HG02588 (cell line): ENCODE measurements at regions not wholly inside any gene's neighbourhood (a gene's known extent, or its start where the extent isn't known, plus 50 kb on each side); places are given as distances from the start of the nearest gene placed in this dataset.
"Not testable (repeated sequence)": the region's sequence is repeated elsewhere in the genome, so short reads cannot be mapped to it uniquely, and the experiment has no call there.

ENCODE experiments used
- ATAC-seq: cut with Tn5 transposase; IDR thresholded peaks from one replicate; pipeline ENCODE4 v1.9.1; 2021; ENCODE audit warnings: mild to moderate bottlenecking, moderate library complexity; ENCODE audit not compliant: unreplicated experiment

- no peak for ATAC-seq
Observed at GRCh38 chr1:184889166-184889565, 85.1 kb downstream of the NIBAN1 start.

DNA sequence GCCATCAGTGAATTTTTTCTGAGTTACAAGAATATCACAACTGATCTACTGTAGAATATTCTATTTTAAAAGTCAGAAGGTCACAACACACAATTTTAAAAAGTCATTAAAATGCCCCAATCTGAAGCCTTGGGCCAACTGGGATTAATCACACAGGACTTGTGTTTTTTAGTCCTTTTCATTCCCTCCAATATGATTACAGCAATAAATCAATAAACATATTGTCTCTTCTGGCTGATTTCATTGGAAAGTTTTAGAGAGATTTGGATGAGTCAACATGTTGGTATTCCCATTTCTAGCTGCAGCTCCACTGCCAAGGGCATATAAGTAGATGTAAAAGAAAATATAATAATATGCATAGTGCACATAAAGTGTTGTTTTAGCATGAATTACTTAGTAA, 85.8 kb downstream of the NIBAN1 start:
- no peak for ATAC-seq

DNA sequence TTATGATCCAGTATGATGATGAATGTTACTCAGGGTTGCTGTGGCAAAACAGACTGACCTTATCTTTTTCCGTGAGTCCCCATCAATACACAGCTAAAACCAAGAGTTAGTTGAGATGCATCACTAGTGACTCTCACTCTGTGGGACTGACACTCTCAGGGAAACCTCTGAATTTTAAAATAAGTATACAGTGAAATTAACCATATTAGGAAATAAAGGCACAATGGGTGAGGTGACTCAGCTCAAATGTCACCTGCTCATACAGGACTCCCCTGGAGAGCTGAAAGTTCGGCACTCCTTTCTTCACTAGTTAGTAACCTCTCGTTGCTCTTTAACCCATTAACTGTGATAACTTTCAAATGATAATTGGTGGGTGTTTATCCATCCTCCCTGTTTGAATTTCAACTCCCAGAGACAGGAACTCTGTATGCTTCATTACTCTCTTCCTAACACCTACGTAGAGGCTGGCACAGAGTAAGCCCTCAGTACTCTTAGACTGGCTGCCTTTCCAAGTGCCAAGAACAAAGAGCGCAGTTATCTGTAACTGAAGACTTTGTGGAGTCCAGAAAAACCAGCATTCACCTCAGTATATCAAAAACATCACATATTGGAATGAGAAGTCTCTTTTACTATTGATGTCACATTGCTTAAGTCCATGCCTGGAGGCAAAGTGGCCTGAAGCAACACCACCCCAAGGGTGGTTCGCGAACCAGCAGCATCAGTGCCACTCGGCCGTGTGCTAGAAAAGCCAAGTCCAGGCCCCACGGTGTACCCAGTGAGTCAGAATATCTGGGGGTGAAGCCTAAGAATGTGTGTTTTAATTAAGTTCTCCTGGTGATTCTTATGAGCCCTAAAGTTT, 91.1 kb downstream of the NIBAN1 start:
- no peak for ATAC-seq

DNA sequence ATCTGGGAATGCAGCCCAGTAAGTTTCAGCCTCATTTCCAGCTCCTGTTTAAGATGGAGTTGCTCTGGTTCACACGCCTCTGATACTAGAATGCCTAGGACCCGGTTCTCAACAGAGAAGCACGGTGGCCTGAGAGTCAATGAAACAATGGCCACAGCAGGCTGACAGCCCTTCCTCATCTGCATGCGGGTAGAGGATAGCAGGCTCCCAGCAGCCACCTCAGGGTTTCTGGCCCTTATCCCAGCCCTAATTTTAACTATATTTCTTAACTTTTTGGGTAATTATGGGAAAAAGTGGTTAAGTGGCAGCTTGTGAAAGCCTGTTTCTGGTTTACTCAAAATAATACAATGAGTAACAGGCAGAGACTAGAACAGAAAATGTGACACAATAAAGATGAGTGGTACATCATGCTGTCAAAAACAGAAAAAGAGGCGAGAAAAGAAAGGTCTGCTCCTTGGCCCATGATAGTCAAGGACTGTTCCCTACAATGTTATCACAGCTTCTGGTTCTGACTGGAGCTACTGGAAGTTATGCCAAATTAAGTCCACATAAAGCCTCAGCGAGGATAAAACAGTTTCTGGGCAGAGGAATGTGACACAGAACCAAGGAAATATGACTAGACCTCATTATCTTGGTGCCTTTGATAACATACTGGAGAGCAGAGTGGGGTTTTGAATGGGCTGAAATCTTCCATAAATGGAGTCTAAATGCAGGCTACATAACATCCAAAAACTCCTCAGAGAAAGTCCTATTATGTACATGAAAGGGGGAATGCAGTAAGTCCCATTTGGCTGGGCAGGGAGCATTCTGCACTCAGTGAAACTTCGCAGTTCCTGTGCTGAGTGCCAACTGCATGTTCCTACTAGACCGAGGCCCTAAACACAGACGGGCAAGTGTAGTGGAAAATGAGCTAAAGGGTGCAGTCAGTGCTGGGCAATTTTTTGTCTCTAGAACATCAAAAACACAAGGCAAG, 92.1 kb downstream of the NIBAN1 start:
- ATAC-seq, result peak; percentile 59

- no peak for ATAC-seq
Observed at GRCh38 chr1:184879876-184880557, 94.3 kb downstream of the NIBAN1 start.

GRCh38 chr1:184878602-184879001, 95.7 kb downstream of the NIBAN1 start:
- ATAC-seq, result no peak

- no peak for ATAC-seq
Observed at GRCh38 chr1:184878002-184878401, 96.3 kb downstream of the NIBAN1 start.

- not testable (repeated sequence) for ATAC-seq
Observed at GRCh38 chr1:184876015-184876414, 98.3 kb downstream of the NIBAN1 start.

GRCh38 chr1:184875218-184875617, 99.1 kb downstream of the NIBAN1 start:
- no peak for ATAC-seq

DNA sequence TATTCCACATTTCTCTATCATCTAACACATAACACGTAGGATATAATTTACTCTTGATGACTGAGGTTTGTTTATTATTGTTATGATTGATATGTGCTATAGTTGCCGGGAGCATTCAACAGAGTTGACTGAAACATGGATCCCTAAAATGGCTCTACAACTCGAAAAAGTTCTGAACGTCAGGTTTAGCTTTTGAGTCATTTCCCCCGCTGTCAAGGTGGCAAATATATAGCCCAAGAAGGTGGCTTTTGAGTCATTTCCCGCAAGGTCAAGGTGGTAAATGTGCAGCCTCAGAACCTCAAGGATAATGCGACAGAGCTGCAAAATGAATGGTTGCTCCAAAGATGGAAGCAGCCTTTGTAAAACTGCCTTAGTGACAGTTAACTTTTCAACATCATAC, 104.0 kb downstream of the NIBAN1 start:
- no peak for ATAC-seq

GRCh38 chr1:184867866-184868689, 106.2 kb downstream of the NIBAN1 start:
- no peak for ATAC-seq

GRCh38 chr1:184866991-184867788, 107.1 kb downstream of the NIBAN1 start:
- peak; percentile 92 for ATAC-seq

- peak; percentile 16 for ATAC-seq
Observed at GRCh38 chr1:184866586-184866985, 107.7 kb downstream of the NIBAN1 start.

DNA sequence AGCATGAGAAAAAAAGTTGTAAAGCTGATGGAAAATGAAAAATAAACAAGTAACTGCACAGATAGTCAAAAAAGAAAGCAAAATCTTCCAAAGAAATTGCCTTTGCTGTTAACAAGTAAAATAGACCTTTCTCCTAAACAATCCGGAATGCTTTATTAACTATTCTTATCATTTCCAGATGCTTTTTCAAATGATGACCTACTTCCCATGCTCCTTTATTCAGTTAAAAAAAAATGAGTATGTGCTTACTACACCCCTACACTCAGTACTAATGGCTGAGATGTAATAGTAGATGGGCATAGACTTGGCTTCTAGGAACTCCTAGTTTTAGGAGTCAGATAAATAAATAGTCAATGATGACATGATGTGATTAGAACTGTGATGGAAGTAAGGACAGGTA, 108.5 kb downstream of the NIBAN1 start:
- ATAC-seq, result no peak

- no peak for ATAC-seq
Observed at GRCh38 chr1:184861755-184862336, 107.2 kb upstream of the EDEM3 start.

DNA sequence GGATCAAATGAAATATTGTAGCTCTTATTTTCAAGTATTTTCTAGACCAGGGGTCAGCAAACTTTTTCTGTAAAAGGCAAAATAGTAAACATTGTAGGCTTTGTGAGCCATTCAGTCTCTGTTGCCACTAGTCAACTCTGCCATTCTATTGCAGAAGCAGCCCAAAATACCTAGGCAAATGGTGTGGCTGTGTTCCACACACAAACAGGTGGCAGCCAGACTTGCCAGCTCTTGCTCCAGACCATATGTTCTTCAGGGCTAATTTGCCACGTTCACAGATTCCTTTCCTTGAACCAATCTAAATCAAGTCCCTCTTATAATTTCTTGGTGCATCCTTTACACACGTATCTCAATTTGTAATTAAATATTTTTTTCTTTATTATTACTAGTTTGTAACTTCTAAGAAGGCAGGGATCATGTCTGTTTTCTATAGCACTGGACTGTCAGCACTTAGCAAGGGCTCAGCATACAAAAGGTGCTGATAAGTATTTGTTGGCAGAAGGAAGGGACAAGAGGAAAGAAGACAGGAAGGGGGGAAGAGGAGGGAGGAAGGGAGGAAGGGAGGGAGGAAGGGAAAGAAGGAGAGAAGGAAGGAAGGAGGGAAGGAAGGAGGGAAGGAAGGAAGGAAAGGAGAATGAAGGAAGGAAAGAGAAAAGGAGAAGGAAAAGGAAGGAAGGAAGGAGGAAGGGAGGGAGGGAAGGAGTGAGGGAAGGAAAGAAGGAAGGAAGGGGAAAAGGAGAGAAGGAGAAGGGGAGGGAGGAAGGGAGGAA, 106.5 kb upstream of the EDEM3 start:
- peak; percentile 94 for ATAC-seq

GRCh38 chr1:184860535-184860934, 105.9 kb upstream of the EDEM3 start:
- peak; percentile 11 for ATAC-seq

GRCh38 chr1:184859381-184860105, 104.9 kb upstream of the EDEM3 start:
- ATAC-seq, result no peak
